GM12891 (cell line): ENCODE measurements at regions not wholly inside any gene's neighbourhood (a gene's known extent, or its start where the extent isn't known, plus 50 kb on each side); places are given as distances from the start of the nearest gene placed in this dataset.

Experiments
- POLR2A ChIP-seq: IDR thresholded peaks from 2 replicates; pipeline ENCODE4 v1.6.1; 2011; ENCODE audit warnings: low read depth, low read length, control low read depth
- POLR2AphosphoS5 ChIP-seq: IDR thresholded peaks from 2 replicates; pipeline ENCODE4 v1.6.1; 2011; ENCODE audit warnings: low read depth, low read length, control low read depth
- POU2F2 ChIP-seq: IDR thresholded peaks from 2 replicates; pipeline ENCODE4 v1.6.1; 2011; ENCODE audit warnings: low read depth, mild to moderate bottlenecking, control low read depth, low read length, moderate library complexity
- TAF1 ChIP-seq: IDR thresholded peaks from 2 replicates; pipeline ENCODE4 v1.6.1; 2011; ENCODE audit warnings: low read depth, low read length, control low read depth

- TF ChIP-seq TAF1 (no peak), POLR2A (no peak), POLR2AphosphoS5 (no peak), POU2F2 (no peak)
Observed at GRCh38 chr16:5793556-5793955, 696.0 kb upstream of the EEF2KMT start.
